Heart right ventricle (tissue), 16 donors: ENCODE measurements at regions not wholly inside any gene's neighbourhood (a gene's known extent, or its start where the extent isn't known, plus 50 kb on each side); places are given as distances from the start of the nearest gene placed in this dataset.

Source experiments
- ATAC-seq, 8 donors: fragments of 200-7000 bp; cut with Tn5 transposase; one replicate each; pipeline ENCODE4 v1.9.1; 2020; ENCODE audit warnings: mild to moderate bottlenecking in 8 of 8, moderate library complexity in 8 of 8, moderate number of reproducible peaks in 1 of 8
- DNase-seq, 2 donors: peaks; one replicate each; pipeline ENCODE4 v3.0.0-alpha.2; 2020
- H3K27ac ChIP-seq, 10 donors: fragments of 200-600 bp; sonication (generic) in 2 of 10; one replicate each; pipeline versions ENCODE4 v1.5.0 to v1.8.0; 2020 to 2022; ENCODE audit warnings: mild to moderate bottlenecking in 3 of 10
- H3K27me3 ChIP-seq, 7 donors: fragments of 200-600 bp; one replicate each; pipeline ENCODE4 v1.8.0; 2021 to 2022; ENCODE audit warnings: mild to moderate bottlenecking in 2 of 7
- H3K36me3 ChIP-seq, 9 donors: fragments of 200-600 bp; sonication (generic) in 1 of 9; one replicate each; pipeline versions ENCODE4 v1.5.0 to v1.8.0; 2020 to 2022; ENCODE audit warnings: mild to moderate bottlenecking in 2 of 9
- H3K4me1 ChIP-seq, 9 donors: fragments of 200-600 bp; sonication (generic) in 1 of 9; one replicate each; pipeline versions ENCODE4 v1.5.0 to v1.8.0; 2020 to 2022; ENCODE audit warnings: mild to moderate bottlenecking in 4 of 9
- H3K4me3 ChIP-seq, 10 donors: fragments of 200-600 bp; sonication (generic) in 2 of 10; one replicate each; pipeline versions ENCODE4 v1.5.0 to v1.8.0; 2020 to 2022; ENCODE audit warnings: mild to moderate bottlenecking in 7 of 10, moderate library complexity in 2 of 10
- H3K9me3 ChIP-seq, 11 donors: fragments of 200-600 bp in 10 of 11; sonication (generic) in 2 of 11; one replicate each; pipeline versions ENCODE4 v1.5.0 to v1.8.0; 2013 to 2022; ENCODE audit warnings: mild to moderate bottlenecking in 2 of 11, control low read depth in 1 of 11, moderate library complexity in 1 of 11
- CTCF ChIP-seq, 9 donors: fragments of 200-600 bp; sonication (generic) in 2 of 9; IDR thresholded peaks; one replicate each; pipeline versions ENCODE4 v1.5.0 to v1.8.0; 2021 to 2022; ENCODE audit warnings: antibody characterized with exemption in 9 of 9, mild to moderate bottlenecking in 5 of 9, moderate library complexity in 1 of 9
- WGBS, 2 donors: extraction: QIAGEN DNeasy Blood & Tissue Kit; methylation state at CpG; one replicate each; pipeline ENCODE4 v1.1.7; 2013; ENCODE audit warnings: inconsistent platforms in 1 of 2; 5-methylcytosine and 5-hydroxymethylcytosine counted together
- intact Hi-C, 10 donors: fragments of 100-400 bp; cut with DNase I; formaldehyde crosslinking; loops; one replicate each; pipeline versions ENCODE4 v1.11.1 to v1.14.2; 2022
- donor health status: Arrhythmogenic right ventricular cardiomyopathy.
- donor health status: ischemic (EF 13 %, LVEDD 7.1; RV severe dilation, severe dysfunction).
- donor health status: healthy with polysubstance abuse.
- donor health status: DM: no; HTN: yes; CAD: no.
- donor health status: DM: no; HTN: no; CAD: no.
- donor health status: ischemic (EF 25% LVEDD 6.9; RV normal size, moderate dysfunction).
- donor health status: ischemic (EF 25% LVEDD 5.7; RV mildly dilated, moderate dysfunction).
- donor health status: healthy.
- donor health status: DM: yes; HTN: yes; CAD: no.
- donor health status: Ischemic cardiomyopathy.
- donor health status: ischemic (EF 35%, LVEDD 5.7; RV mildly dilated, moderate dysfunction).
- donor health status: nonischemic (EF 11% LVEDD 7.7; RV severe dilation, severe dysfunction).
- donor health status: DM: yes; HTN: yes; CAD: no.
- donor health status: PGD.
- donor health status: ischemic (EF 29% LVEDD 5.4; RV normal size, mild dysfunction).
- donor health status: nonischemic (EF 23%, LVEDD 6.1; RV moderate dilation, normal function).

DNA sequence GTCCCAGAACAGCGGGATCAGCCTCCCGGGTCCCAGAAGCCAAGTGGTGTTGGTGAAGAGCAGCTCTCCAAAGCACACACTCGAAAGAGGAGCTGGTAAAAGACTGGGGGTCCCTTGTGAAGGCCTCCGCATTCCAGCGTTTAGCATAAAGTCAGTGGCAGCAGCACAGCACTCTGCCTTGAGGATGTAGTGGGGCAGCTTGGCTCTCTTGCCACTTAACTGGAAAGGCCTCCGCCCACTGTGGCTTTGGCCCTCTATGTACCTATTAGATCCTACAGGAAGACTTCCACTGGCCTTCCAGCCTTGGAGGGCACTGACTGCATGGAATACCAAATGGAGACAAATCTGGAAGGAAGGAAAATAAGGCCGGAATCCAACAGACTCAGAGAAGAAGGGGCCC is 1455.3 kb downstream of the BRD1 start:
- Histone ChIP-seq H3K36me3 (no peaks in the 10 kb centered on the region), H3K4me3 (no peak overlapping the region), H3K27me3 (peaks cover 0 to 67% (median 47%) of the 10 kb centered on the region in 7 donors), H3K27ac (no peak overlapping the region), H3K4me1 (no peaks in the 10 kb centered on the region), H3K9me3 (no peaks in the 10 kb centered on the region)
- ATAC-seq (no peak), DNase-seq (no peak)
- no peak for TF ChIP-seq CTCF (IDR thresholded peaks at IDR 0.05)
- intact Hi-C loops, result no loop called here
- WGBS, 2 donors, result 76 to 81% methylated on average over 7 of the region's 7 CpGs

DNA sequence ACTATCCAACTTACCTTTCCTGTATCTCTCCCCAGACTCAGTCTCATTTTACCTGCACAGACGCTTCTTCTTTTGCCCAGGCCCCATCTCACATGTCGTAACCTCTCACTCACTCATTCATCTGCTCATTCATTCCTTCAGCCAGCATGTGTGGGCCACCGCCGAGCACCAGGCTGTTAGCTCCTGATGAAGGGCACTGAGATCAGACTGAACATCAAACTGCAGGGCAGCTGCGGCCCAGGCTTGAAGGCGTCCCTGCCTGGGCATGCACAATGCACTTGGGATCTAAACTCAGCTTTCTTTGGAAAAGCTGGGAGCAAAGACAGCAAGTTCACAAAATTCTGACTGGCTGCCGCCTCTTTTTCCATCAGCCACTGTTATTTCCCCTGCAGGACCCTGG is 1456.3 kb downstream of the BRD1 start:
- ATAC-seq, result no peak
- WGBS, 2 donors, result 76 to 81% methylated on average over 7 of the region's 7 CpGs

GRCh38 chr22:48370508-48371325 is 1457.0 kb downstream of the BRD1 start:
- DNase-seq (no peak), ATAC-seq (no peak)
- intact Hi-C loops, result no loop called here
- Histone ChIP-seq H3K4me3 (no peak overlapping the region), H3K4me1 (no peaks in the 10 kb centered on the region), H3K27me3 (peaks cover 0 to 56% (median 33%) of the 10 kb centered on the region in 7 donors), H3K27ac (no peak overlapping the region), H3K9me3 (no peaks in the 10 kb centered on the region), H3K36me3 (no peaks in the 10 kb centered on the region)
- TF ChIP-seq CTCF (IDR thresholded peaks at IDR 0.05), result no peak
- WGBS, 2 donors, result 61 to 64% methylated on average over 13 of the region's 13 CpGs

More for the DNA sequence above, 1456.3 kb downstream of the BRD1 start:
- no peak for DNase-seq
- no peak overlapping the region for H3K4me3 ChIP-seq
- no peaks in the 10 kb centered on the region for H3K36me3 ChIP-seq
- no peak overlapping the region for H3K27ac ChIP-seq
- no peaks in the 10 kb centered on the region for H3K4me1 ChIP-seq
- TF ChIP-seq CTCF (IDR thresholded peaks at IDR 0.05), result no peak
- H3K27me3 ChIP-seq, result peaks cover 0 to 58% (median 37%) of the 10 kb centered on the region in 7 donors
- no peaks in the 10 kb centered on the region for H3K9me3 ChIP-seq
- intact Hi-C loops, result no loop called here

- H3K27ac ChIP-seq, result no peak overlapping the region
- WGBS, 2 donors, result 26 to 30% methylated on average over 17 of the region's 17 CpGs
- no peak for ATAC-seq
- TF ChIP-seq CTCF (IDR thresholded peaks at IDR 0.05), result no peak
- peaks cover 0 to 54% (median 29%) of the 10 kb centered on the region in 7 donors for H3K27me3 ChIP-seq
- H3K4me3 ChIP-seq, result no peak overlapping the region
- DNase-seq, result no peak
- intact Hi-C loops, result no loop called here
- no peaks in the 10 kb centered on the region for H3K4me1 ChIP-seq
- H3K9me3 ChIP-seq, result no peaks in the 10 kb centered on the region
- H3K36me3 ChIP-seq, result no peaks in the 10 kb centered on the region
Measured at GRCh38 chr22:48369789-48370507, 1457.7 kb downstream of the BRD1 start.
